CD14-positive monocyte (primary cell): ENCODE measurements at regions not wholly inside any gene's neighbourhood (a gene's known extent, or its start where the extent isn't known, plus 50 kb on each side); places are given as distances from the start of the nearest gene placed in this dataset.

Experiments
- DNase-seq, 3 donors: peaks; one replicate each; pipeline ENCODE4 v3.0.0-alpha.2; 2011 to 2022
- H2AFZ ChIP-seq: 2 replicates; pipeline ENCODE4 v1.6.0; 2012; ENCODE audit warnings: mild to moderate bottlenecking, low read depth, low read length, inconsistent platforms; ENCODE audit not compliant: insufficient read depth, poor library complexity, severe bottlenecking
- H3K27ac ChIP-seq, 2 donors: 1 replicate in 1 of 2; 2 replicates in 1 of 2; pipeline ENCODE4 v1.5.1; 2012 to 2013; ENCODE audit warnings: low read length in 2 of 2, control low read depth in 1 of 2, inconsistent platforms in 1 of 2, low read depth in 1 of 2, mild to moderate bottlenecking in 1 of 2
- H3K27me3 ChIP-seq, 2 donors: one replicate each; pipeline versions ENCODE4 v1.6.0 to v1.6.1; 2011 to 2013; ENCODE audit warnings: low read length in 2 of 2; ENCODE audit not compliant: control insufficient read depth in 2 of 2, insufficient read depth in 2 of 2
- H3K36me3 ChIP-seq, 2 donors: replicated peaks in 1 of 2; 1 replicate in 1 of 2; 2 replicates in 1 of 2; pipeline versions ENCODE4 v1.5.1 to v1.6.1; 2012 to 2013; ENCODE audit warnings: low read length in 2 of 2, control low read depth in 1 of 2, inconsistent platforms in 1 of 2, mild to moderate bottlenecking in 1 of 2; ENCODE audit not compliant: insufficient read depth in 2 of 2, control insufficient read depth in 1 of 2
- H3K4me1 ChIP-seq, 2 donors: 1 replicate in 1 of 2; 2 replicates in 1 of 2; pipeline versions ENCODE4 v1.5.1 to v1.6.1; 2012 to 2013; ENCODE audit warnings: low read length in 2 of 2, control low read depth in 1 of 2, inconsistent platforms in 1 of 2, mild to moderate bottlenecking in 1 of 2, moderate library complexity in 1 of 2; ENCODE audit not compliant: insufficient read depth in 2 of 2, control insufficient read depth in 1 of 2
- H3K4me2 ChIP-seq: replicated peaks from 2 replicates; pipeline ENCODE3; 2012; ENCODE audit warnings: low read length, moderate library complexity, mild to moderate bottlenecking; ENCODE audit not compliant: poor library complexity, severe bottlenecking; ENCODE audit errors: extremely low read depth
- H3K4me3 ChIP-seq, 3 experiments: fragments of 200-600 bp in 1 of 3; sonication (generic) in 1 of 3; replicated peaks in 1 of 3; 1 replicate in 2 of 3; 2 replicates in 1 of 3; pipeline ENCODE4 v1.5.1; 2011 to 2013; ENCODE audit warnings: low read length in 3 of 3, mild to moderate bottlenecking in 3 of 3, control low read depth in 2 of 3, low read depth in 2 of 3, inconsistent platforms in 1 of 3, moderate library complexity in 1 of 3
- H3K79me2 ChIP-seq: 2 replicates; pipeline ENCODE4 v1.6.0; 2012; ENCODE audit warnings: mild to moderate bottlenecking, control low read depth, inconsistent platforms, low read length, moderate library complexity; ENCODE audit not compliant: insufficient read depth
- H3K9ac ChIP-seq: 2 replicates; pipeline ENCODE4 v1.6.0; 2017; ENCODE audit warnings: low read length, mild to moderate bottlenecking; ENCODE audit not compliant: insufficient read depth, poor library complexity, severe bottlenecking
- H3K9me3 ChIP-seq, 2 donors: replicated peaks in 1 of 2; 1 replicate in 1 of 2; 2 replicates in 1 of 2; pipeline versions ENCODE4 v1.5.1 to v1.6.1; 2012 to 2013; ENCODE audit warnings: low read length in 2 of 2, control low read depth in 1 of 2; ENCODE audit not compliant: control insufficient read depth in 1 of 2, insufficient read depth in 1 of 2
- H4K20me1 ChIP-seq: 2 replicates; pipeline ENCODE4 v1.6.0; 2012; ENCODE audit warnings: mild to moderate bottlenecking, low read length, control low read depth, moderate library complexity; ENCODE audit not compliant: insufficient read depth
- H3K27ac Mint-ChIP-seq, 7 donors: one replicate each; pipeline ENCODE4 v1.8.0; 2020; ENCODE audit warnings: mild to moderate bottlenecking in 7 of 7, mixed read lengths in 7 of 7, moderate library complexity in 6 of 7, inconsistent platforms in 2 of 7
- H3K27me3 Mint-ChIP-seq, 3 donors: one replicate each; pipeline ENCODE4 v1.8.0; 2021 to 2022; ENCODE audit warnings: low read depth in 3 of 3, mild to moderate bottlenecking in 3 of 3, mixed read lengths in 3 of 3, moderate library complexity in 3 of 3, inconsistent platforms in 1 of 3
- H3K36me3 Mint-ChIP-seq, 2 donors: one replicate each; pipeline ENCODE4 v1.8.0; 2020; ENCODE audit warnings: mixed read lengths in 2 of 2, inconsistent platforms in 1 of 2, mild to moderate bottlenecking in 1 of 2
- H3K4me1 Mint-ChIP-seq: one replicate; pipeline ENCODE4 v1.8.0; 2020; ENCODE audit warnings: mild to moderate bottlenecking, mixed read lengths
- H3K4me3 Mint-ChIP-seq, 2 donors: one replicate each; pipeline ENCODE4 v1.8.0; 2020; ENCODE audit warnings: mild to moderate bottlenecking in 2 of 2, mixed read lengths in 2 of 2, moderate library complexity in 1 of 2
- H3K9me3 Mint-ChIP-seq, 7 donors: one replicate each; pipeline ENCODE4 v1.8.0; 2020 to 2022; ENCODE audit warnings: mixed read lengths in 7 of 7, mild to moderate bottlenecking in 6 of 7, moderate library complexity in 6 of 7, inconsistent platforms in 2 of 7
- CTCF ChIP-seq: fragments of 200-600 bp; IDR thresholded peaks from one replicate; pipeline ENCODE4 v1.8.0; 2022; ENCODE audit warnings: antibody characterized with exemption, mild to moderate bottlenecking
- WGBS: methylation state at CpG from one replicate; pipeline ENCODE4 v1.1.5; 2013; ENCODE audit warnings: missing lambda C conversion rate; ENCODE audit not compliant: insufficient coverage; 5-methylcytosine and 5-hydroxymethylcytosine counted together
- intact Hi-C, 2 donors: fragments of 100-400 bp; cut with micrococcal nuclease; formaldehyde crosslinking; loops; one replicate each; pipeline versions ENCODE4 v1.15.0 to v1.15.1; 2023

DNA sequence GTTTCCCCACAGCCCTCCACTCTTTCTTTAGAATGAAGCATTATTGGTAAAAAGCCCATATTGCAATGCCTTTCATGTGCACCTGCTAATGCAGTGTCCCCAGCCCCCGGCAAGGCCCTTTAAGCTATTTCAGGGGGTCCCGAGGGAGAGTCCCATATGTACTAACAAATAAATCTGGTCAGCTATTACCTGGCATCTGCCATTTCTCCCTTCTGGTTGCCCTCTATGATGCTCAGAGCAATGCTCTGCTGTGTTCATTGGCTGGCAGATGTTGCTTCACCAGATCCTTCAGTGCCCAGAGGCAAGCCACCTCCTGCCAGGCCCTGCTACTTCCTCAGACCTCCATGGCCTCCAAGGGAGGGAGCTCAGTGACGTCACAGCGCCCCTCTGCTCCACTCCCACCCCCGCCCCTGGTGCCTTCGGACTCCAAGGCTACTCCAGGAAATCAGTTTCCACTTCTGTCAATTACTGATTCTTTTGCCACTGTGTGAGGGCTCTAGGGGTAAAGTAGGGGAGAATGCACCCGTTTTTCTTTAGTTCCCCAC, 201.1 kb upstream of the GLRA1 start:
- TF ChIP-seq CTCF, result no peak
- WGBS, result 65% methylated on average over 3 of the region's 7 CpGs
- Histone ChIP-seq H3K9me3 (no peaks in the 10 kb centered on the region), H4K20me1 (no peaks in the 10 kb centered on the region), H3K79me2 (no peaks in the 10 kb centered on the region), H3K36me3 (no peaks in the 10 kb centered on the region), H2AFZ (no peak overlapping the region), H3K4me3 (no peak overlapping the region), H3K9ac (no peak overlapping the region), H3K4me2 (no peak overlapping the region), H3K4me1 (no peaks in the 10 kb centered on the region), H3K27me3 (no peaks in the 10 kb centered on the region), H3K27ac (no peak overlapping the region)
- Mint-ChIP-seq H3K4me1 (no peaks in the 10 kb centered on the region), H3K27me3 (peaks cover 0 to 1% (median 0%) of the 10 kb centered on the region in 3 donors), H3K4me3 (no peak overlapping the region), H3K9me3 (no peaks in the 10 kb centered on the region), H3K27ac (no peak overlapping the region), H3K36me3 (no peaks in the 10 kb centered on the region)
- intact Hi-C loops, result no loop called here
- DNase-seq, result no peak

- intact Hi-C loops, result no loop called here
- no peak for DNase-seq
- H3K27me3 Mint-ChIP-seq, result peaks cover 0 to 1% (median 0%) of the 10 kb centered on the region in 3 donors
- 82% methylated on average over 7 of the region's 12 CpGs for WGBS
- no peaks in the 10 kb centered on the region for H3K4me1 Mint-ChIP-seq
- H3K4me3 Mint-ChIP-seq, result no peak overlapping the region
- no peak overlapping the region for H3K27ac ChIP-seq
- H3K79me2 ChIP-seq, result no peaks in the 10 kb centered on the region
- H3K9ac ChIP-seq, result no peak overlapping the region
- H3K4me2 ChIP-seq, result no peak overlapping the region
- no peaks in the 10 kb centered on the region for H3K4me1 ChIP-seq
- H3K9me3 Mint-ChIP-seq, result peaks cover 0 to 1% (median 0%) of the 10 kb centered on the region in 7 donors
- no peaks in the 10 kb centered on the region for H3K9me3 ChIP-seq
- no peaks in the 10 kb centered on the region for H3K36me3 ChIP-seq
- H3K36me3 Mint-ChIP-seq, result no peaks in the 10 kb centered on the region
- no peaks in the 10 kb centered on the region for H4K20me1 ChIP-seq
- no peak overlapping the region for H2AFZ ChIP-seq
- no peaks in the 10 kb centered on the region for H3K27me3 ChIP-seq
- H3K4me3 ChIP-seq, result no peak overlapping the region
- no peak overlapping the region for H3K27ac Mint-ChIP-seq
- TF ChIP-seq CTCF, result no peak
Observed at GRCh38 chr5:152124409-152125041, 199.9 kb upstream of the GLRA1 start.
